ENCODE measurements at regions not wholly inside any gene's neighbourhood (a gene's known extent, or its start where the extent isn't known, plus 50 kb on each side); places are given as distances from the start of the nearest gene placed in this dataset.

GRCh38 chr5:165149431-165149830, 1644.0 kb downstream of the MAT2B start:
- CTCF ChIA-PET: interaction anchor here (1.0 to 1.9 kb wide), 4 partner anchors 9 to 24 kb away, joined by 4 to 6 read pairs (median 4); no protein-coding TSS in a partner anchor
- H3K9ac ChIP-seq (ENCODE audit: control insufficient read depth, insufficient read depth, low read length): no peak overlapping the region
- WGBS (ENCODE audit: insufficient coverage, insufficient replicate concordance, low lambda C conversion rate, missing lambda C conversion rate): 32% methylated on average over 1 of the region's 1 CpG
- SMC1A ChIA-PET (ENCODE audit: uncharacterized antibody, unreplicated experiment): interaction anchor here (0.8 to 4.1 kb wide), 13 partner anchors 10 to 413 kb away, joined by 3 to 33 read pairs (median 4); no protein-coding TSS in a partner anchor
- in situ Hi-C loops (cut with MboI) (no loop called here), intact Hi-C loops (cut with micrococcal nuclease; ENCODE audit: unreplicated experiment) (no loop called here)
- no peaks in the 10 kb centered on the region for H3K79me2 ChIP-seq (ENCODE audit: control insufficient read depth, insufficient read depth, low read length)
- H3K36me3 ChIP-seq (ENCODE audit: control insufficient read depth in 2 of 2, insufficient read depth in 2 of 2, low read length in 1 of 2): no peaks in the 10 kb centered on the region
- no peaks in the 10 kb centered on the region for H3K4me1 ChIP-seq (ENCODE audit: control insufficient read depth, insufficient read depth, low read length)
- no peak overlapping the region for H2AFZ ChIP-seq (ENCODE audit: control insufficient read depth, low read depth, low read length)
- RAD21 ChIA-PET (ENCODE audit: unreplicated experiment): interaction anchor here (0.9 to 1.4 kb wide), 3 partner anchors 10 to 23 kb away, joined by 3 to 5 read pairs (median 3); no protein-coding TSS in a partner anchor
- H3K4me2 ChIP-seq (ENCODE audit: control insufficient read depth, insufficient read depth): no peak overlapping the region
- no peak overlapping the region for H3K4me3 ChIP-seq
- no peaks in the 10 kb centered on the region for H3K27me3 ChIP-seq (replicated peaks in 1 of 2; ENCODE audit: control insufficient read depth in 2 of 2, insufficient read depth in 2 of 2, low read length in 1 of 2)
- ATAC-seq (no peak), FAIRE-seq (no peak), DNase-seq (ENCODE audit: low read depth, low spot score) (no peak)
- BruUV-seq (replicated peaks): no TSS peak
- TF ChIP-seq TBL1XR1 (IDR thresholded peaks at IDR 0.05; ENCODE audit: low read depth, low read length) (no peak), ZBTB40 (IDR thresholded peaks at IDR 0.05; ENCODE audit: borderline replicate concordance) (no peak), CBX5 (IDR thresholded peaks at IDR 0.05; ENCODE audit: low read depth) (no peak), ATF3 (IDR thresholded peaks at IDR 0.05; ENCODE audit: borderline replicate concordance, extremely low read depth, low read depth, low read length) (no peak), TAF1 (IDR thresholded peaks at IDR 0.05; ENCODE audit: borderline replicate concordance, low read depth, low read length) (no peak), PAX8 (IDR thresholded peaks at IDR 0.05) (no peak), SMC3 (IDR thresholded peaks at IDR 0.05; ENCODE audit: borderline replicate concordance, low read length) (no peak), RBBP5 (conservative IDR thresholded peaks at IDR 0.05) (no peak), RCOR1 (conservative IDR thresholded peaks at IDR 0.05; ENCODE audit: low read depth, low read length) (no peak), NR2C1 (IDR thresholded peaks at IDR 0.05) (no peak), CREM (IDR thresholded peaks at IDR 0.05; ENCODE audit: low read depth) (no peak), PAX5 (IDR thresholded peaks at IDR 0.05; ENCODE audit: borderline replicate concordance, low read depth, low read length) (no peak), CHD1 (IDR thresholded peaks at IDR 0.05; ENCODE audit: low read depth, low read length) (no peak), CBFB (IDR thresholded peaks at IDR 0.05; ENCODE audit: low read depth) (no peak)
- POLR2A ChIA-PET: interaction anchor here (0.6 kb wide), 1 partner anchor 1345 kb away, joined by 3 read pairs; no protein-coding TSS in a partner anchor
- no peak overlapping the region for H3K27ac ChIP-seq (ENCODE audit: control insufficient read depth, insufficient read depth)
- H4K20me1 ChIP-seq (ENCODE audit: control insufficient read depth, insufficient read depth): no peaks in the 10 kb centered on the region
- H3K9me3 ChIP-seq (replicated peaks; ENCODE audit: control insufficient read depth, insufficient read depth, low read length): no peaks in the 10 kb centered on the region

Measured in GM12878 (cell line).